ENCODE measurements at regions not wholly inside any gene's neighbourhood (a gene's known extent, or its start where the extent isn't known, plus 50 kb on each side); places are given as distances from the start of the nearest gene placed in this dataset.
A peak's percentile ranks its signal among the peaks of the same experiment; 100 is the strongest.
"Not testable (repeated sequence)": the region's sequence is repeated elsewhere in the genome, so short reads cannot be mapped to it uniquely, and the experiment has no call there.

DNA sequence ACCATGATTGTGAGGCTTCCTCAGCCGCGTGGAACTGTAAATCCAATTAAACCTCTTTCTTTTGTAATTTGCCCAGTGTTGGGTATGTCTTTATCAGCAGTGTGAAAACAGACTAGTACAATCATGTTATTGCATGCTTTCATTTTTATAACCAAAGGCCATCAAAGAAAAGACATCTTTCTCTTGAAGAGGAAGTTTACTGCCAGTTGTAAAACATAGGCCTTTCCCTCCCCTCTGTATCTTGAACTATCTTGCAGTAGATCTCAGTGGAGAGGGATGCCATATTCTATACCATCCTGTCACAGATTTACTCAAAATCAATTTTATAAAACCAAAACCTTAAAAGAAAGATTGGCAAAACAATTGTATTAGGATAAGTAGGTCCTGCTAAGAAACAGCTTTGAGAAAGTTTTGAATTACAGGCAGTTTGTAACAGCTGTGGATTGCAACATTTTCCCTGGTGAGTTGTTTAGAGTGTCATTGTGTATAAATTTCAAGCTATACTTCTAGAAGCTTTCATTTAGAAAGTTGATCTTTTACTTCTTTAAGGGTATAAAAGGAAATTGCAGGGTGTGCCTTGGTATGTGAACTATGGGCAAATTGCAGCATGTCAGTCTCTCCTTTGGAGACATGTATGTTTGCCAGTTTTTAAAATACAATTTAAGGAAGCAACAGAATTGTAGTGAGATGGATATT, 128.0 kb downstream of the ATP23 start:
- DNase-seq (ENCODE audit: low read depth): peak; percentile 38

DNA sequence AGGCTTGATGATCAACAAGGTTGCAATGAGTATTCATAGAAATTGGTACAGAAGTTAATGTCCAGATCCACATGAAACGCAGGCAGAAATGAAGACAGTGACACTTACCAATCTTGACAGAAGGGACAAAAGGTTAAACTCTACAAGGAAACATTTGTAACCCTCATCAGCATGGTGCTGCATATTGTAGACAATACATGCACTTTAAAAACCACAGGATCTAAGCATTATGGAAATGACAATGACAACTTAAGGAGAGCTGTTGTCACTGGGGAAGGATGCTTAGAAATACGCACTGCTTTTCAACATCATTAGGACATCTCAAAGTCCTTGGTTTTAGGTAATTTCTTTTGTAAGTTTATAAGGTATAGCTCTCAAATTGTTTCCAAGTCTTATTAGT, 130.6 kb downstream of the ATP23 start:
- DNase-seq (ENCODE audit: low read depth): no peak

- no peak for DNase-seq (ENCODE audit: low read depth)
These were observed 132.9 kb downstream of the ATP23 start for GRCh38 chr12:58074259-58074658.

GRCh38 chr12:58079806-58080205, 138.4 kb downstream of the ATP23 start:
- no peak for DNase-seq (ENCODE audit: low read depth)

DNA sequence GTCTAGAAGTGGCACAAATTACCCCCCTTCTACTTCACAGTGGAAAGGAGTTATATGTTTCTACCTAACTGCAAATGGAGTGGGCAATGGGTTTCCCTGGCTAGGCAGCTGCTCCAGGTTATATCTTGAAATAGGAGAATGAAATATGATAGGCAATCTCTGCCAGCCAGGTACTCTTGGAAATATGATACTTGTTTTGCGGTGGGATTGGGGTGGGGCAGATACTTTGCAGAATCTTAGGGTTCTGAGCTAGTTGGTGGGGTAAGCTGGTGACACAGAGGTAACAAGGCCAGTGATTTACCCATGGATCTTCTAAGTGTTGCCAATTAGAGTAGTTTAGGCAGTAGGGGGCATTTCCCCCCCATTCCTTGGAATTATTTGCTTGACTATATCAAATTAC, 140.1 kb downstream of the ATP23 start:
- DNase-seq (ENCODE audit: low read depth): no peak

DNA sequence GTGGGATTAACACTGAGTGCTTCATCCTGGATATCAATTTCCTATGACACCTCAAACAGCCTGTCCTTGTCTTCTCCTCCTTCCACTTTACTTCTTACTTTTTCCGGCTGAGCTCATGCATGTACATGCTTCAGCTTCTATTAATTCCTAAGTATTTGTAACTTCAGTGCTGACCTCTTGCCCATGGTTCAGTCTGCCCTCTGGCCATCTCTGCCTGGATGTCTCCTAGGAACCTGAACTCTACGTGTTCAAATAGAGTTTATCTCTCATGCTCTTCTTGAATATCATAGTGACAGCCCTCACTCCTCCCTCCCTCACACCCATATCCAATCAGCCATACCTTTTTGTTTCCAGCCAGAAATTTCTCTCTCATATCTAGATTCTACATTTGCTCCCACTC, 141.6 kb downstream of the ATP23 start:
- DNase-seq (ENCODE audit: low read depth): no peak

DNA sequence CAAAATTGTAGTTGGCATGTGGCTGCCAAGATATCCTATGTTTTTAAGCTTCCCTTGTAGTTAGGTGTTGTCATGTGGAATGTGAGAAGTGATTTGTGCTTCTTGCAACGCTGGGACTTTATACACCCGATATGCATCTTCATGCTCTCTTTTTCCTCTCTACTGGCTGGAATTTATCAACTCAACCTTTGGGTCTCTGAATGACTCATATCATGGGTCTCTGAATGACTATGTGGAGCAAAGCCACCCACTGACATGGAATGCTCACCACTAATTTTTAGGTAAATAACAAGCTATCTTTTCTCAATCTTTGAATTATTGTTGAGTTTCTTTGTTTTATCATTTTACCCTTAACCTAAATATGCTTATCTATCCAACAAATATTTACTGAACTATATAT, 144.6 kb downstream of the ATP23 start:
- DNase-seq (ENCODE audit: low read depth): peak; percentile 50

- no peak for DNase-seq (ENCODE audit: low read depth)
These were observed 145.6 kb downstream of the ATP23 start for GRCh38 chr12:58086930-58087329.

DNA sequence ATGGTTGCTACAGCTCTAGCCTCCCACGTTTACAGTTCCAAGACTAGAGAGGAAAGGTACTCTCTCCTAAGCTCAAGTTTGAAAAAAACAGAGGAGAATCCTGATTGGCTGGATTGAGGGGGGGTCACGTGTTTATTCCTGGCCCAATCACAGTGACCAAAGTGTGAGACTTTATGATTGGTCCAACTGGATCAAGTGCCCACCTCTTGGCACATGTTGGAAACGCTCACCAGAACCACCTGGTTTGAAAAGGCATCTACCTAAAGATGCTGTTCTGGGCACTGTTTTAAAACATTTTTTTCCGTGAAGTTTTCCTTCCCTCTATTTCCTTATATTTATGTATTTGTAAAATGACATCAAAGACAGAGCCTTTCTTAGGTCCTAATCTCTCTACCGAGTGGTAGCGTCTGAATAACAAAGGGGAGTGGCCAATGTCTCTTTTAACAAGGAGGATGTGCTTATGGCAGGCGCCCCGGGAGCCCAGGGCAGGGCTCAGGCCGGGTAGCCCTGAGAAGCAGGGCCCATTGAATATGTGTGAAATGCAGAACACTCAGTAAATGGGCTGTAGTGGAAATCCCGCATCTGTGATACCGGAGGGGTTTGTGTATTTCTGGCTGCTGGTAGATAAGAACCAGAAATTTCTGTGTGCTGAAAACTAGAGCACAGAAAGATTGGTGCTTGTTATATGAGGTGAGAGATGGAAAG, 146.2 kb downstream of the ATP23 start:
- no peak for DNase-seq (ENCODE audit: low read depth)

- no peak for DNase-seq (ENCODE audit: low read depth)
These were observed 148.2 kb downstream of the ATP23 start for GRCh38 chr12:58089588-58089987.

DNA sequence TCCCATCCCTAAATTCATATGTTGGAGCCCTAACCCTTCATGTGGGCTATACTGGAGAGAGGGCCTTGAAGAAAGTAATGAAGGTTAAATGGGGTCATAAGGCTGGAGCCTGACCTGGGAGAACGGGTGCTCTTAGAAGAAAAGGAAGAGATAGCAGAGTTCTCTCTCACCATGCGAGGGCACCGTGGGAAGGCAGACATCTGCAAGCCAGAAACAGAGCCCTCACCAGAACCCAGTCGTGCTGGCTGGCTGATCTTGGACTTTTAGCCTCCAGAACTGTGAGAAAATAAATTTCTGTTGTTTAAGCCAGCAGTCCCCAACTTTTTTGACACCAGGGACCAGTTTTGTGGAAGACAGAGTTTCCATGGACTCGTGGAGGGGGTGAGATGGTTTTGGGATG, 149.3 kb downstream of the ATP23 start:
- DNase-seq (ENCODE audit: low read depth): no peak

DNA sequence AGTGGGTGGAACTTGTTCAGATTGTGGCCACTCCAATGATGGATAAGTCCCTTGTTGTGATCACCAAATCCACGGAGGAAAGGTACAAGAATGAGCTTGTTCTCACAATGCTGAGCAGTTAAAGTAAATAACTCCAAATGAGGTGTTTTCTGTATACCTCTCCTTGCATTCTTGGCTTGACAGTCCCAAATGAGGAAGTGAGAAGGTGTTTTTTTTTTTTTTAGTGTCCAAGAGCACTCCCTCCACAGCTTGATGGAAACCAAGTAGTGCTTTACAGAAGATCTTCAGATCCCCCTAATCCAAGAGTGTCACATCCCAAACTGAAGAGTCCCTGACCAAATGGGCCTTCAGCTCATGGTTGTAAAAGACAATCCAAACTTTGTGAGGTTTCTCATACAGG, 153.6 kb downstream of the ATP23 start:
- DNase-seq (ENCODE audit: low read depth): no peak

DNA sequence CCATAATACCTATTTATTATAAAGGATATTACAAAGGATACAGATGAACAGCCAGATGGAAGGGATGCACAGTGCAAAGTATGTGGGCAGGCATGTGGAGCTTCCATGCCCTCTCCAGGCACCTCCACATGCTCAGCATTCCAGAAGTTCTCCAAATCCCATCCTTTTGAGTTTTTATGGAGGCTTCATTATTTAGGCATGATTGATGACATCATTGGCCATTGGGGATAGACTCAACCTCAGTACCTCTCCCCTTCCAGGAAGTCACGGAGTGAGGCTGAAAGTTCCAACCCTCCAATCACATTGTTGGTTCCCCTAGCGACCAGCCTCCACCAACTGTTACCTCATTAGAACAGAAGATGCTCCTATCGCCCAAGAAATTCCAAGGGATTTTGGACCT, 156.4 kb downstream of the ATP23 start:
- no peak for DNase-seq (ENCODE audit: low read depth)

DNA sequence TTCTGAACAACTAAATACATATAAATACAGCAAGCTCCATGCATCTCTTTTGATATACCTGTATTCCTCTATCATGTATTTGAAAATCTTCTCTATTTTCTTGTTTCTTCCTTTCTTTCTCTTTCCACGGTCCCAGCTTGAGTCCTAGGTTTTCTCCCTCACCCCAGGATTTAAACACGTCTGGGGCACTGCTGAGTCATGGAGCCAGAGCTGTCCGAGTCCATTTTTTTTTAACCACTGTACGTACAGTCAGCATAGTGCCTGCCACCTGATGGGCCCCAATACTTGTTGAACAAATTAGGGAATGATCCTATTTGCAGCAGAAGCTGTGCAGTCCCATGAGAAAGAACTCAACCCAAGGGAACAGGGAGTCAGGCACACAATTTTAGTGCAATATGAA, 158.1 kb downstream of the ATP23 start:
- DNase-seq (ENCODE audit: low read depth): peak; percentile 32

DNA sequence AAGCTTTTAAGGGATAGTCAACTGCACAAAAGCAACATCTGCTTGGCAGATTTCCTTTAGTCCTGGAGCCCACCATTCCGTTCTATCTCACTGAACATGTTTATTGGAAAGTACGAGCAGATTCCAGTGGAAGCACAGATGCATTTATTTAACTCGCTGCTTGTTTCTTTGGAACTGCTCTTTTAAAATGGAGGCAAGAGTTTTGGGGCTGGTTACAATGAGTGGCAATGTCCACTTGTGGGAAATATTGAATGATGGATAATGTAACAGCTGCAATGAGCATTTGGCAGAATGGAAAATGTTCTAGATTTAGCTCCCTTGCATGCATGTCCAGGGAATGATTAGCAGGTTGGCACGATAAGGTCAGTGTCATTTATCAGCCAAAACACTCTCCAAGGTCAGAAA, 163.0 kb downstream of the ATP23 start:
- DNase-seq (ENCODE audit: low read depth): no peak

DNA sequence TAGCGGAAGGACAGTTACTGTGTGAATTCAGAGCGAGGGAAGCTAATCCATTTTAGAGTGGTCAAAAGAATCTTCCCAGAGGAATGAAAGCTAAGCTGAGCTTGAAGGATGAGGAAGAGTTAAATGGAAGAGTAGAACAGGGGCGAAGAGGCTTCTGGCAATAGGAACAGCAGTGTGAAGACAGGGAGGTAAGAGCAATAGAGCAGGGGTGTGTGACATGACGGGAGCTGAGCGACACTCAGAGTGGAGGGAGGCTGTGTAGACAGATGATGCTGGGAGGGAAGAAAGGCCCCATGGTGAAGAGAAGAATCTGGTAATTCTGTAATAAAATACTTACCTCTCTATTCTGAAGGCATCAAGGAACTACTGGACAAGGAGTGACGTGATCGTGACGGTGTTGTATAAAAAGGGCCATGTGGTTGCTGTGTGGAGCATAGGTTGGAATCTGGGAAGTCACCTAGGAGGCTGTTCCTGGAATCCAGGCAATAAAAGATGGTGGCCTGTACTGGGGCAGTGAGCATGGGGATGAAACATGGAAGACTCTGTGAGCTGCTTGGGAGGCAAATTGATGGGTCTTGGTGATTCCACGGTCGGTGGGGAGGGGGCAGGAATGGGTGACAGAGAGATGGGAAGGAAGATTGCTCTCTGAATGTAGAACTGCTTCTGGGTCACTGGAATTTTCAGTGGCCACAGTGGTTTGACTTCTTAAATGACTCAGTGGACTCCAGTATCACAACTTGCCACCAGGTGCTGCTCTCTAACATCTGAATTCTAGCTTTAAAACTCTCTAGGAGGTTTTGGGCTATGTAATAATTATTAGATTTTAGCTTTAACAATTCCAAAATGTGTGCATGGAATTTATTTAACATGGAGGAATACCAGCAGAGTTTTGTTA, 164.1 kb downstream of the ATP23 start:
- DNase-seq (ENCODE audit: low read depth): peak; percentile 63

- DNase-seq (ENCODE audit: low read depth): no peak
These were observed 164.8 kb downstream of the ATP23 start for GRCh38 chr12:58106195-58106594.

- peak; percentile 48 for DNase-seq (ENCODE audit: low read depth)
These were observed 175.8 kb downstream of the ATP23 start for GRCh38 chr12:58117201-58117600.

GRCh38 chr12:58117667-58118066, 176.3 kb downstream of the ATP23 start:
- DNase-seq (ENCODE audit: low read depth): no peak

DNA sequence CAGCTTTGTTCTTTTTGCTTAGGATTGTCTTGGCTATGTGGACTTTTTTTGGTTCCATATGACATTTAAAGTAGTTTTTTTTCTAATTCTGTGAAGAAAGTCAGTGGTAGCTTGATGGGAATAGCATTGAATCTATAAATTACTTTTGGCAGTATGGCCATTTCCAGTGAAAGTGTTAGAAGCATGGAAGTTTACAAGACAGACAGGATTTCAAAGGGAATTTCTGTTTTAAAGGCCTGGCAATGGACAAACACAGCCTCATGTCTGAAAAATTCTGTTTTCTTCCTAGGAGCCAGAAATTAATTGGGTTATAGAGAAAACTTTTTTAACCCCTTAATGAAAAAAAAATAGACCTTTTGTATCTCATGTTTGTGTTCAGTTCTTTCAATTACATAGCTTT, 184.4 kb downstream of the ATP23 start:
- not testable (repeated sequence) for DNase-seq (ENCODE audit: low read depth)

- no peak for DNase-seq (ENCODE audit: low read depth)
These were observed 190.8 kb downstream of the ATP23 start for GRCh38 chr12:58131986-58132755.

DNA sequence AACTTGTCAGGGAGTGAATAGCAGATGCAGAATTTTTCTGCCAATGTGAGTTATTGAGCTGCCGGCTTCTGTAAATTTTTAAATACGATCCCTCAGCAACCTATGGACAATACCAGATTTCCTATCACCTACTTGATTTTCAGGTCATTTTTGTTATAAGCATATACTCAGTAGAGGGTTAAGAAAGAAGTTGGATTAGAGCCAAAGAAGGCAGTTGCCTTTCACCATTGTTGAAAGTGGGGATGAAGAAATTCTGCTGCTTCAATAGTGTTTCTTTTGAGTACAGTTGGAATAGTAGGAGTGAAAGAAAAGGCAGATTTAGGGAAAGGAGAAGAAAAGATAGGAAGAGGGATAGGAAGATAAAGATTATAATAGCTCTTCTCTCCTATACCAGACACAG, 197.1 kb downstream of the ATP23 start:
- no peak for DNase-seq (ENCODE audit: low read depth)
